HG03108 (cell line): ENCODE measurements at regions not wholly inside any gene's neighbourhood (a gene's known extent, or its start where the extent isn't known, plus 50 kb on each side); places are given as distances from the start of the nearest gene placed in this dataset.

Source experiments
- ATAC-seq: cut with Tn5 transposase; IDR thresholded peaks from one replicate; pipeline ENCODE4 v1.9.1; 2021; ENCODE audit warnings: moderate library complexity; ENCODE audit not compliant: unreplicated experiment

- no peak for ATAC-seq
Observed at GRCh38 chr2:144896341-144896740, 376.4 kb upstream of the ZEB2 start.

- ATAC-seq = no peak
Observed at GRCh38 chr2:144894612-144895599, 375.0 kb upstream of the ZEB2 start.

- no peak for ATAC-seq
Observed at GRCh38 chr2:144893464-144893863, 373.5 kb upstream of the ZEB2 start.

- ATAC-seq = no peak
Observed at GRCh38 chr2:144890828-144891227, 370.9 kb upstream of the ZEB2 start.

GRCh38 chr2:144889348-144889747, 369.4 kb upstream of the ZEB2 start:
- ATAC-seq = no peak

- ATAC-seq = no peak
Observed at GRCh38 chr2:144886862-144887261, 366.9 kb upstream of the ZEB2 start.

GRCh38 chr2:144877893-144878292, 358.0 kb upstream of the ZEB2 start:
- ATAC-seq = no peak

GRCh38 chr2:144876013-144876412, 356.1 kb upstream of the ZEB2 start:
- ATAC-seq = no peak

GRCh38 chr2:144875290-144875969, 355.5 kb upstream of the ZEB2 start:
- ATAC-seq = no peak

GRCh38 chr2:144865670-144866069, 345.8 kb upstream of the ZEB2 start:
- no peak for ATAC-seq

GRCh38 chr2:144859716-144860115, 339.8 kb upstream of the ZEB2 start:
- ATAC-seq = no peak

GRCh38 chr2:144858211-144858610, 338.3 kb upstream of the ZEB2 start:
- no peak for ATAC-seq

GRCh38 chr2:144854596-144854995, 334.7 kb upstream of the ZEB2 start:
- no peak for ATAC-seq

- ATAC-seq = no peak
Observed at GRCh38 chr2:144849612-144850011, 329.7 kb upstream of the ZEB2 start.

- no peak for ATAC-seq
Observed at GRCh38 chr2:144848423-144848822, 328.5 kb upstream of the ZEB2 start.

GRCh38 chr2:144847347-144848080, 327.6 kb upstream of the ZEB2 start:
- ATAC-seq = no peak

- ATAC-seq = no peak
Observed at GRCh38 chr2:144836635-144837350, 316.9 kb upstream of the ZEB2 start.

- ATAC-seq = no peak
Observed at GRCh38 chr2:144835634-144836350, 315.9 kb upstream of the ZEB2 start.

GRCh38 chr2:144834998-144835633, 315.2 kb upstream of the ZEB2 start:
- no peak for ATAC-seq

- ATAC-seq = no peak
Observed at GRCh38 chr2:144834363-144834762, 314.4 kb upstream of the ZEB2 start.
